ENCODE measurements at regions not wholly inside any gene's neighbourhood (a gene's known extent, or its start where the extent isn't known, plus 50 kb on each side); places are given as distances from the start of the nearest gene placed in this dataset.

DNA sequence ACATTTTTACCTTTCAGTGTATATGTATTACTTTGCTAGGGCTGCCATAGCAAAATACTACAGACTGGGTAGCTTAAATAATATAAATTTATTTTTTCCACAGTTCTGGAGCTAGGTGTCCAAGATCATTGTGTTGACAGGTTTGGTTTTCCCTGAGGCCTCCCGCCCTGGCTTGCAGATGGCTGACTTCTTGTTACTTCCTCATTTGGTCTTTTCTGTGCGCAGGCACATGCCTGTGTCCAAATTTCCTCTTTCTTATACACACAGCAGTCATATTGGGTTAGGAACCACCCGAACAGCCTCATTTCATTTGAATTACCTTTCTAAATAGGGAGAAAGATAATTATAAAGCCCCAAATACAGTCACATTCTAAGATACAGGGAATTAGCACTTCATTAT lies 521.6 kb upstream of the SORCS1 start:
- no peaks in the 10 kb centered on the region for H3F3A ChIP-seq (ENCODE audit: insufficient read depth)
- H3K9me3 ChIP-seq (ENCODE audit: low read depth) = no peaks in the 10 kb centered on the region
- 81 to 88% methylated on average over 3 of the region's 3 CpGs for WGBS, 2 experiments (ENCODE audit: low coverage in 1 of 2, low lambda C conversion rate in 2 of 2, missing lambda C conversion rate in 2 of 2)
- no peak overlapping the region for H3K4me2 ChIP-seq (ENCODE audit: unreplicated experiment)
- H3K4me3 ChIP-seq = no peak overlapping the region
- TF ChIP-seq EZH2 (IDR thresholded peaks at IDR 0.05; ENCODE audit: insufficient read depth, poor library complexity, severe bottlenecking) (no peak), EZH2phosphoT487 (IDR thresholded peaks at IDR 0.05; ENCODE audit: insufficient read depth, low read depth) (no peak)
- no peak overlapping the region for H3K27ac ChIP-seq
- H3K79me2 ChIP-seq (ENCODE audit: insufficient read depth) = no peaks in the 10 kb centered on the region
- no peak for DNase-seq
- H3K36me3 ChIP-seq (ENCODE audit: low read depth) = no peaks in the 10 kb centered on the region
- no peaks in the 10 kb centered on the region for H4K20me1 ChIP-seq (ENCODE audit: insufficient read depth)
- H3K4me1 ChIP-seq (ENCODE audit: insufficient read depth) = 0 out of 2 replicates have a peak, but pooled peaks cover 4% of the 10 kb centered on the region
- H3K9me2 ChIP-seq (ENCODE audit: insufficient read depth) = 0 out of 2 replicates have a peak, but pooled peaks cover 1% of the 10 kb centered on the region
- no peak overlapping the region for H3K9ac ChIP-seq
- in situ Hi-C loops (cut with MboI) = no loop called here
- no peak overlapping the region for H2AFZ ChIP-seq
- H3K27me3 ChIP-seq (replicated peaks; ENCODE audit: insufficient read depth) = no peaks in the 10 kb centered on the region

DNA sequence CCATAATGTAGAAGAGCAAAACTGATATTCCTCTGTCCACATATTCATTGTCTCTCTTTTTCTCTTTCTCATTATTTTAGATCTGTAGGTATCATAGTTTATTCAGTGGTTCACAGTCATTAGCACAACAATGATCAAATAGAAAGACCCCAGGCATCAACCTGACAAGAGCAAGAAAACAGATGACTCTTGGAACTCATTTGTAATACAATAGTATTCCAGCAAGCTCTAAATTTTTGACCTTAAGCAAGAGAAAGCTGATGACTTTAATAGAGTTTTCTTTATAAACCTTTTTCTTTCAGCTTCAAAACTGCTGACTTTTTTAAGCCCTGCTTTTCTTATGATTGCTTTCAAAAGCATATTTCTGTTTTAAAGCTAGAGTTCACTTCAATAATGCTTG lies 507.5 kb upstream of the SORCS1 start:
- H3K36me3 ChIP-seq (ENCODE audit: low read depth) = no peaks in the 10 kb centered on the region
- no peaks in the 10 kb centered on the region for H3F3A ChIP-seq (ENCODE audit: insufficient read depth)
- no peak overlapping the region for H3K27ac ChIP-seq
- in situ Hi-C loops (cut with MboI) = no loop called here
- no peaks in the 10 kb centered on the region for H3K27me3 ChIP-seq (replicated peaks; ENCODE audit: insufficient read depth)
- no peak for DNase-seq
- no peaks in the 10 kb centered on the region for H3K9me2 ChIP-seq (ENCODE audit: insufficient read depth)
- H3K4me1 ChIP-seq (ENCODE audit: insufficient read depth) = no peaks in the 10 kb centered on the region
- H3K4me2 ChIP-seq (ENCODE audit: unreplicated experiment) = no peak overlapping the region
- H4K20me1 ChIP-seq (ENCODE audit: insufficient read depth) = no peaks in the 10 kb centered on the region
- H3K4me3 ChIP-seq = no peak overlapping the region
- H3K9me3 ChIP-seq (ENCODE audit: low read depth) = no peaks in the 10 kb centered on the region
- no peak overlapping the region for H3K9ac ChIP-seq
- no peaks in the 10 kb centered on the region for H3K79me2 ChIP-seq (ENCODE audit: insufficient read depth)
- no peak overlapping the region for H2AFZ ChIP-seq
- TF ChIP-seq EZH2phosphoT487 (IDR thresholded peaks at IDR 0.05; ENCODE audit: insufficient read depth, low read depth) (no peak), EZH2 (IDR thresholded peaks at IDR 0.05; ENCODE audit: insufficient read depth, poor library complexity, severe bottlenecking) (no peak)

DNA sequence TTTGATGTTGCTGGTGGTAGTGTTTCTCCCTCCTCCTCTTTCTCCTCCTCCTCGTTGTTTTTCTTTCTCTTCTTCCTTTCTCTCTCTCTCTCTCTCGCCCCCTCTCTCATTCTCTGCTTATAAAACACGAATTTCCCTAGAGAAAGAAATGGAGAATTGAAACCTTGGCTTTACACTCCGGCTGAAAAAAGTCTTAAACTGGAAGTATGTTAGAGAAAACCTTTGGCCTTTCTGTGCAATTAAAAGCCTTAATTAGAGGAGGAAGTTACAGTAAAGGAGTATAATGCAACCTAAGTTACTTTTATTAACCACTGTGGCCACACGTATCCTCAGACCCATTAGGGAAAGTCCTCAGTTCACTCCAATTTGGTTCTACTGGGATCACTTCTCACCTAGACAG lies 501.7 kb upstream of the SORCS1 start:
- in situ Hi-C loops (cut with MboI) = no loop called here
- Histone ChIP-seq H3F3A (ENCODE audit: insufficient read depth) (no peaks in the 10 kb centered on the region), H3K27ac (no peak overlapping the region), H3K4me2 (ENCODE audit: unreplicated experiment) (no peak overlapping the region), H3K9me2 (ENCODE audit: insufficient read depth) (no peaks in the 10 kb centered on the region), H3K4me3 (no peak overlapping the region), H2AFZ (no peak overlapping the region), H3K36me3 (ENCODE audit: low read depth) (no peaks in the 10 kb centered on the region), H3K4me1 (ENCODE audit: insufficient read depth) (no peaks in the 10 kb centered on the region), H3K27me3 (replicated peaks; ENCODE audit: insufficient read depth) (no peaks in the 10 kb centered on the region), H4K20me1 (ENCODE audit: insufficient read depth) (no peaks in the 10 kb centered on the region), H3K9ac (no peak overlapping the region), H3K79me2 (ENCODE audit: insufficient read depth) (no peaks in the 10 kb centered on the region), H3K9me3 (ENCODE audit: low read depth) (no peaks in the 10 kb centered on the region)
- DNase-seq = no peak
- TF ChIP-seq EZH2 (IDR thresholded peaks at IDR 0.05; ENCODE audit: insufficient read depth, poor library complexity, severe bottlenecking) (no peak), EZH2phosphoT487 (IDR thresholded peaks at IDR 0.05; ENCODE audit: insufficient read depth, low read depth) (no peak)
- WGBS, 2 experiments (ENCODE audit: low coverage in 1 of 2, low lambda C conversion rate in 2 of 2, missing lambda C conversion rate in 2 of 2) = 24 to 25% methylated on average over 5 of the region's 5 CpGs

DNA sequence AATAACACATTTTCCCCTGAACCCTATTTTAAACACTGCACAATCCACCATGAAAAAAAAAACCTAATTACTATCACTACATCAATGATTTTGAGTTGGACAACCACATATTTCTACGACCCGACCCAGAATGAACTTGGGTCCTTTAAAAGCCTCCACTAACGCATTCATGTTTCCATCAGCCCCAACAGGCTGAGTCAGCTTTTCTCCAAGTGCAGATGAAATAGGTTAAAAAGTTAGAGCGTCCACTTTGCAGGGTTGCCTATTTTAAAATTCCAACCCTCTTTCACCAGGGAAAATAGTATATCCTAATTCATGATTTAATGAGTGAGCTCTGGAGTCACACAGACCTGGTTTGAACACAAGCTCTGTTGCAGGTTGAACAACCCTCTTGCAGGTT lies 501.0 kb upstream of the SORCS1 start:
- Histone ChIP-seq H4K20me1 (ENCODE audit: insufficient read depth) (no peaks in the 10 kb centered on the region), H3K36me3 (ENCODE audit: low read depth) (no peaks in the 10 kb centered on the region), H3K4me3 (no peak overlapping the region), H3K4me1 (ENCODE audit: insufficient read depth) (no peaks in the 10 kb centered on the region), H3K27ac (no peak overlapping the region), H2AFZ (no peak overlapping the region), H3K9me2 (ENCODE audit: insufficient read depth) (no peaks in the 10 kb centered on the region), H3K27me3 (replicated peaks; ENCODE audit: insufficient read depth) (no peaks in the 10 kb centered on the region), H3F3A (ENCODE audit: insufficient read depth) (no peaks in the 10 kb centered on the region), H3K9me3 (ENCODE audit: low read depth) (no peaks in the 10 kb centered on the region), H3K4me2 (ENCODE audit: unreplicated experiment) (no peak overlapping the region), H3K79me2 (ENCODE audit: insufficient read depth) (no peaks in the 10 kb centered on the region), H3K9ac (no peak overlapping the region)
- TF ChIP-seq EZH2 (IDR thresholded peaks at IDR 0.05; ENCODE audit: insufficient read depth, poor library complexity, severe bottlenecking) (no peak), EZH2phosphoT487 (IDR thresholded peaks at IDR 0.05; ENCODE audit: insufficient read depth, low read depth) (no peak)
- in situ Hi-C loops (cut with MboI) = no loop called here
- 66 to 78% methylated on average over 4 of the region's 4 CpGs for WGBS, 2 experiments (ENCODE audit: low coverage in 1 of 2, low lambda C conversion rate in 2 of 2, missing lambda C conversion rate in 2 of 2)
- no peak for DNase-seq

DNA sequence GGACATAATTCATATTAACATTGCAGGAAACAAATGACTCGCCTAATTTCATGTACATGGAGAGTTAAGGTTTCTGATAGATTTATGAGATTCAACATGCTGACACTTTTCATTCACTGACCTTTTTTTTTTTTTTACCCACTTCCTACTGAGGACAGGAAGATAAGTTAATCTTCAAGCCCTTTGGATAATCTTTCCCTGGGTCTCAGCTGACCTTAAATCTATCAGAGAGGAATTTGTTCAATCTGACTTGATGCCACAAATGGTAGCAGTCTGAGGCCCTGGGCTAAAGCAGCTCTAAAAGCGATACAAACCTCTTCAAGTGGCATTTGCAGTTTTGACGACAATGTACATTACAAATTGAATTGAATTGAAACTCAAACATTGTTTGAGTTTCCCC lies 493.3 kb upstream of the SORCS1 start:
- H3K9me2 ChIP-seq (ENCODE audit: insufficient read depth) = no peaks in the 10 kb centered on the region
- H3F3A ChIP-seq (ENCODE audit: insufficient read depth) = no peaks in the 10 kb centered on the region
- no peak for TF ChIP-seq EZH2phosphoT487 (IDR thresholded peaks at IDR 0.05; ENCODE audit: insufficient read depth, low read depth)
- in situ Hi-C loops (cut with MboI) = no loop called here
- no peak overlapping the region for H3K4me2 ChIP-seq (ENCODE audit: unreplicated experiment)
- 62 to 67% methylated on average over 3 of the region's 3 CpGs for WGBS, 2 experiments (ENCODE audit: low coverage in 1 of 2, low lambda C conversion rate in 2 of 2, missing lambda C conversion rate in 2 of 2)
- H3K4me3 ChIP-seq = no peak overlapping the region
- H4K20me1 ChIP-seq (ENCODE audit: insufficient read depth) = no peaks in the 10 kb centered on the region
- no peak overlapping the region for H3K27ac ChIP-seq
- no peaks in the 10 kb centered on the region for H3K9me3 ChIP-seq (ENCODE audit: low read depth)
- DNase-seq = no peak
- H3K9ac ChIP-seq = no peak overlapping the region
- H3K36me3 ChIP-seq (ENCODE audit: low read depth) = no peaks in the 10 kb centered on the region
- no peaks in the 10 kb centered on the region for H3K79me2 ChIP-seq (ENCODE audit: insufficient read depth)
- no peak overlapping the region for H2AFZ ChIP-seq
- H3K4me1 ChIP-seq (ENCODE audit: insufficient read depth) = peaks cover 6% of the 10 kb centered on the region; the same call in 1 of the 2 replicates
- H3K27me3 ChIP-seq (replicated peaks; ENCODE audit: insufficient read depth) = no peaks in the 10 kb centered on the region

All from GM23248 (cell line).